K562 (cell line): ENCODE measurements at regions not wholly inside any gene's neighbourhood (a gene's known extent, or its start where the extent isn't known, plus 50 kb on each side); places are given as distances from the start of the nearest gene placed in this dataset.

Source experiments
- MAX ChIP-seq: sonication (generic); formaldehyde crosslinking; IDR thresholded peaks from 2 replicates; pipeline ENCODE4 v1.9.0; 2022; ENCODE audit warnings: mild to moderate bottlenecking, missing genetic modification reagents
- POLR3G ChIP-seq: IDR thresholded peaks from 2 replicates; pipeline ENCODE4 v1.6.1; 2011; ENCODE audit not compliant: insufficient read length, insufficient replicate concordance; ENCODE audit errors: extremely low read depth
- STAT5B ChIP-seq: fragments of 250-450 bp; sonication (Bioruptor Pico); IDR thresholded peaks from 2 replicates; pipeline ENCODE4 v1.8.0; 2021; ENCODE audit warnings: mild to moderate bottlenecking, inconsistent platforms
- TAF1 ChIP-seq: IDR thresholded peaks from 2 replicates; pipeline ENCODE4 v1.6.1; 2011; ENCODE audit warnings: mild to moderate bottlenecking, low read length, moderate library complexity; ENCODE audit not compliant: insufficient read depth, control insufficient read depth, severe bottlenecking; ENCODE audit errors: extremely low read depth
- ZNF121 ChIP-seq: sonication (generic); formaldehyde crosslinking; conservative IDR thresholded peaks from 2 replicates; pipeline ENCODE4 v1.8.0; 2022; ENCODE audit warnings: missing genetic modification reagents
- ZNF253 ChIP-seq: fragments of 250-450 bp; sonication (Bioruptor Pico); conservative IDR thresholded peaks from 2 replicates; pipeline ENCODE4 v1.6.1; 2021; ENCODE audit warnings: mild to moderate bottlenecking

- TF ChIP-seq ZNF121 (CRISPR knock-in tag) = no peak
- TF ChIP-seq TAF1 = no peak
- no peak for TF ChIP-seq MAX (CRISPR knock-in tag)
- TF ChIP-seq POLR3G = no peak
- TF ChIP-seq STAT5B = no peak
- TF ChIP-seq ZNF253 (CRISPR knock-in tag) = no peak
Measured at GRCh38 chr2:9772999-9773902, 70.0 kb upstream of the TAF1B start.
